SK-N-SH (cell line): ENCODE measurements at regions not wholly inside any gene's neighbourhood (a gene's known extent, or its start where the extent isn't known, plus 50 kb on each side); places are given as distances from the start of the nearest gene placed in this dataset.

Experiments used
- CTCF ChIP-seq: fragments of 200-600 bp; sonication (generic); IDR thresholded peaks from 2 replicates; pipeline ENCODE4 v1.6.1; 2017; ENCODE audit warnings: antibody characterized with exemption, mild to moderate bottlenecking, moderate library complexity
- JUND ChIP-seq: IDR thresholded peaks from 2 replicates; pipeline ENCODE4 v1.4.0; 2012
- POLR2AphosphoS5 ChIP-seq: IDR thresholded peaks from 2 replicates; pipeline ENCODE4 v1.6.1; 2012; ENCODE audit warnings: low read depth, low read length
- RAD21 ChIP-seq: IDR thresholded peaks from 2 replicates; pipeline ENCODE4 v1.6.1; 2012; ENCODE audit warnings: mild to moderate bottlenecking, low read length
- TCF12 ChIP-seq: IDR thresholded peaks from 2 replicates; pipeline ENCODE4 v1.4.0; 2012

GRCh38 chr15:89408372-89409183 is 74.0 kb upstream of the POLG start:
- no peak for TF ChIP-seq CTCF
- no peak for TF ChIP-seq RAD21
- TF ChIP-seq POLR2AphosphoS5 = no peak
- no peak for TF ChIP-seq TCF12
- no peak for TF ChIP-seq JUND
